ENCODE measurements at regions not wholly inside any gene's neighbourhood (a gene's known extent, or its start where the extent isn't known, plus 50 kb on each side); places are given as distances from the start of the nearest gene placed in this dataset.

DNA sequence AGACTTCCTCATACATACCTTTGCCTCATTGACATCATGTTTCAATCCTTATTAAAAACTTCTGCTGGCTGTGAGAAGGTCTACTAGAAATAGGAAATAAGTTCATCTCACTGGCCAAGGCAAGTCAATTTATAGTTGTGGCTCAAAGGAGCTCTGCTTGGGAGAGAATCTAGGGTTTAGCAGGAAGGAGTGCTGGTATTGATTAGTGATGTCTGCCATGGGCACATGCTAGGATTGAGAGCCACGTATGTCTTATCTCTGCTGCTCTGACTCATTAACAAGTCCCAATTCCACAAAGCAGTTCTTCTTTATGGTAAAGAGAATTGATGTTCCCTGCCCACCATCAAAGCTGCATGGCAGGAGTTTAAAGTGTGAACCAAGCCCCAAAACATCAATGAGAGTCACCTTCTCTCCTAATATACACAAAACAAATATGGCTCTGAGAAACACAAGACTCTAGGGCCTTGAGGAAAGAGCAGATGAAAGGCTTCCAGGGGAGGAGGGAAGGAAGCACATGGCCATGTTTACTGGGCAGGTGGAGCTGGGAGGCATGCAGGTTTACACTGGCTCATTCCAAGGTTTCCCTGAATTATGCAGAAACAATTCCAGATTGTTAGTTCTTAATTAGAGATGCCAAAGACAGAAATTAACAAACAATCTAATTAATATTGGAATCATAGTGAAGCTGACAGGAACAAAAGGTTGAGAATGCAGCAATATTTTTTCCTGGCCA, 931.9 kb upstream of the TMEM132C start:
- TF ChIP-seq, protein P1, sequence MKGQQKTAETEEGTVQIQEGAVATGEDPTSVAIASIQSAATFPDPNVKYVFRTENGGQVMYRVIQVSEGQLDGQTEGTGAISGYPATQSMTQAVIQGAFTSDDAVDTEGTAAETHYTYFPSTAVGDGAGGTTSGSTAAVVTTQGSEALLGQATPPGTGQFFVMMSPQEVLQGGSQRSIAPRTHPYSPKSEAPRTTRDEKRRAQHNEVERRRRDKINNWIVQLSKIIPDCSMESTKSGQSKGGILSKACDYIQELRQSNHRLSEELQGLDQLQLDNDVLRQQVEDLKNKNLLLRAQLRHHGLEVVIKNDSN (IDR thresholded peaks at IDR 0.05), result no peak
- TF ChIP-seq CREB1 (IDR thresholded peaks at IDR 0.05; ENCODE audit: low read depth) (no peak), EP300 (IDR thresholded peaks at IDR 0.05; ENCODE audit: borderline replicate concordance) (no peak), RAD21 (IDR thresholded peaks at IDR 0.05; ENCODE audit: low read depth) (no peak), TAF1 (IDR thresholded peaks at IDR 0.05; ENCODE audit: low read depth) (no peak), ZBTB7A (IDR thresholded peaks at IDR 0.05; ENCODE audit: low read depth) (no peak), FOXM1 (IDR thresholded peaks at IDR 0.05; ENCODE audit: borderline replicate concordance, low read depth) (no peak), TEAD4 (IDR thresholded peaks at IDR 0.05) (no peak)
- TF ChIP-seq, protein P2, sequence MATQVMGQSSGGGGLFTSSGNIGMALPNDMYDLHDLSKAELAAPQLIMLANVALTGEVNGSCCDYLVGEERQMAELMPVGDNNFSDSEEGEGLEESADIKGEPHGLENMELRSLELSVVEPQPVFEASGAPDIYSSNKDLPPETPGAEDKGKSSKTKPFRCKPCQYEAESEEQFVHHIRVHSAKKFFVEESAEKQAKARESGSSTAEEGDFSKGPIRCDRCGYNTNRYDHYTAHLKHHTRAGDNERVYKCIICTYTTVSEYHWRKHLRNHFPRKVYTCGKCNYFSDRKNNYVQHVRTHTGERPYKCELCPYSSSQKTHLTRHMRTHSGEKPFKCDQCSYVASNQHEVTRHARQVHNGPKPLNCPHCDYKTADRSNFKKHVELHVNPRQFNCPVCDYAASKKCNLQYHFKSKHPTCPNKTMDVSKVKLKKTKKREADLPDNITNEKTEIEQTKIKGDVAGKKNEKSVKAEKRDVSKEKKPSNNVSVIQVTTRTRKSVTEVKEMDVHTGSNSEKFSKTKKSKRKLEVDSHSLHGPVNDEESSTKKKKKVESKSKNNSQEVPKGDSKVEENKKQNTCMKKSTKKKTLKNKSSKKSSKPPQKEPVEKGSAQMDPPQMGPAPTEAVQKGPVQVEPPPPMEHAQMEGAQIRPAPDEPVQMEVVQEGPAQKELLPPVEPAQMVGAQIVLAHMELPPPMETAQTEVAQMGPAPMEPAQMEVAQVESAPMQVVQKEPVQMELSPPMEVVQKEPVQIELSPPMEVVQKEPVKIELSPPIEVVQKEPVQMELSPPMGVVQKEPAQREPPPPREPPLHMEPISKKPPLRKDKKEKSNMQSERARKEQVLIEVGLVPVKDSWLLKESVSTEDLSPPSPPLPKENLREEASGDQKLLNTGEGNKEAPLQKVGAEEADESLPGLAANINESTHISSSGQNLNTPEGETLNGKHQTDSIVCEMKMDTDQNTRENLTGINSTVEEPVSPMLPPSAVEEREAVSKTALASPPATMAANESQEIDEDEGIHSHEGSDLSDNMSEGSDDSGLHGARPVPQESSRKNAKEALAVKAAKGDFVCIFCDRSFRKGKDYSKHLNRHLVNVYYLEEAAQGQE (IDR thresholded peaks at IDR 0.05; ENCODE audit: low read depth), result no peak

DNA sequence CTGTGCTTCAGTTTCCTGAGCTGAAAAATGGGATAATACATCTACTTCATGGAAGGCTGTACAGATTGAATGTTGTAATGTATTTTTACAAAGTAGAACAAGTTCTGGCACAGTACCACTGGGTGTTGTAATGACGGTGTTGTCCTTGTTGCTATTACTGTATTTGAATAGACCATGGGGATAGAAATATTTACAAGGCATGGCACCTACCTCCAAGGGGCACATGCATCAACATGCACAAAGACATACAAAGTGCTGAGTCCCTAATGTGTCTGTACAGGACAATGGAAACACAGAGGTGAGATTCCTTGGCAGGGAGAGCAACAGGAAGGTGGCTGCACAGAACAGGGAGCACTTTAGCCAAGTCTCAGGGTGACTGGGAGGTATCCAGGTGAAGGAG, 930.6 kb upstream of the TMEM132C start:
- TF ChIP-seq TCF12 (IDR thresholded peaks at IDR 0.05; ENCODE audit: low read depth) (no peak), NFIC (IDR thresholded peaks at IDR 0.05) (no peak), TAF1 (IDR thresholded peaks at IDR 0.05; ENCODE audit: low read depth) (no peak), EP300 (IDR thresholded peaks at IDR 0.05; ENCODE audit: borderline replicate concordance) (no peak), CREB1 (IDR thresholded peaks at IDR 0.05; ENCODE audit: low read depth) (no peak), ZBTB7A (IDR thresholded peaks at IDR 0.05; ENCODE audit: low read depth) (no peak), RAD21 (IDR thresholded peaks at IDR 0.05; ENCODE audit: low read depth) (no peak), TEAD4 (IDR thresholded peaks at IDR 0.05) (no peak), YY1 (IDR thresholded peaks at IDR 0.05; ENCODE audit: low read depth) (no peak), EGR1 (IDR thresholded peaks at IDR 0.05) (no peak), FOXM1 (IDR thresholded peaks at IDR 0.05; ENCODE audit: borderline replicate concordance, low read depth) (no peak), CEBPB (IDR thresholded peaks at IDR 0.05) (no peak)
- TF ChIP-seq, protein P1 (IDR thresholded peaks at IDR 0.05), result no peak
- TF ChIP-seq, protein P3, sequence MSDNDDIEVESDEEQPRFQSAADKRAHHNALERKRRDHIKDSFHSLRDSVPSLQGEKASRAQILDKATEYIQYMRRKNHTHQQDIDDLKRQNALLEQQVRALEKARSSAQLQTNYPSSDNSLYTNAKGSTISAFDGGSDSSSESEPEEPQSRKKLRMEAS (IDR thresholded peaks at IDR 0.05), result no peak
- TF ChIP-seq, protein P2 (IDR thresholded peaks at IDR 0.05; ENCODE audit: low read depth), result no peak

DNA sequence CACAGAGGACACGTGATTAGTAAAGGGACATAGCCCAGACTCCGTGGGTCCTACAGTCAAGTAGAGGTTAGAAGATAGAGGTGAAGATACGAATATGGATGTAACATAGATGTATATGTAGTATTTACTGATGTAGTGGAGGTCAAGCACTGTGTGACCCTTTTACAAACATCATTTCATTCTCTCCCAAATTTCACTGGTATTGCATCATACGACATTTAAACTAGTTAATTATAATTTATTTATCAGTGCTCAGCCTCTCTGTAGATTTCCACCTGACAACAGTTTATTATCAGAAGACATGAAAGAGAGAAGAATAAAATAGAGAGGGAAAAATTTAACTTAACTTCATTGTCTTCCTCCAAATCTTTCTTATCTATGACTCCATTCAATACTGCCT, 927.9 kb upstream of the TMEM132C start:
- no peak for TF ChIP-seq EP300 (IDR thresholded peaks at IDR 0.05; ENCODE audit: borderline replicate concordance)
- TF ChIP-seq TEAD4 (IDR thresholded peaks at IDR 0.05), result no peak
- TF ChIP-seq ZBTB7A (IDR thresholded peaks at IDR 0.05; ENCODE audit: low read depth), result no peak
- no peak for TF ChIP-seq FOXM1 (IDR thresholded peaks at IDR 0.05; ENCODE audit: borderline replicate concordance, low read depth)

DNA sequence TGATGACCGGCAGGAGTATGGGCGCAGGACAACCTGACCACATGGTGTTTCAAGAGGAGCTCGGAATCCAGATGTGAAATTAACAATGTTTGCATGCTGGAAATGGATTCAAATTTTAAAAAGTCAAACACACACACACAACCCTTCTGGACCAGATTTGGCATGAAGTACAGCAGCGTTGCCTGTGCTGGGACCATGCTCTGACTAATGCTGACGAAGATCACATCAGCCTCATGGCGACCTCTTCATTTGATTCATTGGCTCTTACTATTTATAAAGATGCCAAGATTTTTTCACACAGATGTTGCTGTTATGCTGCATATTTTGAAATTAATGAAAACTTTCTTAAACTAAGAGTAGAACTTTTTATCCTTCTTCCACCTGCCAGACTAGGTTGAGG, 926.6 kb upstream of the TMEM132C start:
- TF ChIP-seq ZBTB7A (IDR thresholded peaks at IDR 0.05; ENCODE audit: low read depth), result no peak
- no peak for TF ChIP-seq TEAD4 (IDR thresholded peaks at IDR 0.05)
- no peak for TF ChIP-seq CEBPB (IDR thresholded peaks at IDR 0.05)
- no peak for TF ChIP-seq YY1 (IDR thresholded peaks at IDR 0.05; ENCODE audit: low read depth)
- no peak for TF ChIP-seq TAF1 (IDR thresholded peaks at IDR 0.05; ENCODE audit: low read depth)
- no peak for TF ChIP-seq EGR1 (IDR thresholded peaks at IDR 0.05)
- TF ChIP-seq, protein P1 (IDR thresholded peaks at IDR 0.05), result no peak
- TF ChIP-seq RAD21 (IDR thresholded peaks at IDR 0.05; ENCODE audit: low read depth), result no peak
- TF ChIP-seq TCF12 (IDR thresholded peaks at IDR 0.05; ENCODE audit: low read depth), result no peak
- TF ChIP-seq NFIC (IDR thresholded peaks at IDR 0.05), result no peak
- TF ChIP-seq FOXM1 (IDR thresholded peaks at IDR 0.05; ENCODE audit: borderline replicate concordance, low read depth), result no peak
- no peak for TF ChIP-seq EP300 (IDR thresholded peaks at IDR 0.05; ENCODE audit: borderline replicate concordance)
- TF ChIP-seq, protein P3 (IDR thresholded peaks at IDR 0.05), result no peak
- TF ChIP-seq CREB1 (IDR thresholded peaks at IDR 0.05; ENCODE audit: low read depth), result no peak
- TF ChIP-seq, protein P2 (IDR thresholded peaks at IDR 0.05; ENCODE audit: low read depth), result no peak
